Effector memory CD4-positive, alpha-beta T cell (primary cell): ENCODE measurements at regions not wholly inside any gene's neighbourhood (a gene's known extent, or its start where the extent isn't known, plus 50 kb on each side); places are given as distances from the start of the nearest gene placed in this dataset.

Source experiments
- DNase-seq, 3 donors: peaks; one replicate each; pipeline ENCODE4 v3.0.0-alpha.2; 2020
- H3K27ac ChIP-seq: 2 replicates; pipeline ENCODE4 v1.7.0; 2013; ENCODE audit warnings: mild to moderate bottlenecking, low read length, moderate library complexity; ENCODE audit not compliant: insufficient read depth, poor library complexity, severe bottlenecking
- H3K27me3 ChIP-seq: replicated peaks from 2 replicates; pipeline ENCODE4 v1.7.0; 2013; ENCODE audit warnings: mild to moderate bottlenecking, low read length; ENCODE audit not compliant: insufficient read depth, control insufficient read depth, poor library complexity, severe bottlenecking
- H3K36me3 ChIP-seq: 2 replicates; pipeline ENCODE4 v1.7.0; 2013; ENCODE audit warnings: mild to moderate bottlenecking, low read length, moderate library complexity; ENCODE audit not compliant: control insufficient read depth, insufficient read depth
- H3K4me1 ChIP-seq: 2 replicates; pipeline ENCODE4 v1.7.0; 2013; ENCODE audit warnings: low read length, mild to moderate bottlenecking; ENCODE audit not compliant: control insufficient read depth, insufficient read depth, poor library complexity, severe bottlenecking
- H3K4me3 ChIP-seq: 2 replicates; pipeline ENCODE4 v1.7.0; 2013; ENCODE audit warnings: low read length, low read depth, mild to moderate bottlenecking; ENCODE audit not compliant: insufficient read depth, poor library complexity, severe bottlenecking
- H3K9me3 ChIP-seq: 2 replicates; pipeline ENCODE4 v1.7.0; 2013; ENCODE audit warnings: mild to moderate bottlenecking, low read length, moderate library complexity; ENCODE audit not compliant: control insufficient read depth

DNA sequence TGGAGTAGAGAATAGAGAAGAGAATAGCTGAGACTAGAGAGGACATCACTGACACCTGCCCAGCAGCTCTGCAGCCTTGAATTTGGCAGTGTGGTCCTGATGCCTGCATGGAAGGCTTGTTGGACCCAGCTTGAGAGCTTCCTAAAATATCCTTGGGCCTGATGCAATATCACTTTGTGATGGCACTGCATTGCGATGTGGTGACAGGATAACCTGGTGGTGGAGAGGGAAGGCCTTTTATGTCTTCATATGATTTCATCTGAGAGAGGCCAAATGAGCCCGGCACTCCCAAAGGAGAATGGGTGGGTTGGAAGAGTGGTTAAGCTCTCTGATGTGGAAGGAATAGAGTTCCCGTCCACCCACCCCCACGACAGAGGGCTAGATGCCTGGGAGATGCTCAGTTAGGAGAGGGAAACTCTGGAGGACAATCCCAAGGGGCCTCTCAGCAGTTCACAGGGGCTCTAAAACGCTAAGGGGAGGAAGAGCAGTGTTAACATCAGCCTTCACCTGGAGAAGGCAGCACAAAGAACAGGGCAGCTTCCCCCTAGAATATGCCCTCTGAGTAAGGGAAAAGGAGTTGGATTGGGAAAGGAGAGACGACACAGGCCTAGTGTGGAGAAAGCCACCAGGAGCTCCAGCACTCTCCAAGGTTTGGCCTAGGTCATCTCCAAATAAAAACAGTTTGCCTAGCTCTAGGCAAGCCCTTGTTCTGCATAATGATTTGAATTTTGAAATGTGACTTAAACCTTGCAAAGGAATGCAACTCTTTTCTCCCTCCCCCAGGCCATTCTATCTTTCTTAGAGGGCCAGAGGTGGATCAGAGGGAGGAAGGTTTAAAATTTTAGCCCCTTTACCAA lies 99.8 kb upstream of the SSBP2 start:
- Histone ChIP-seq H3K4me3 (peak overlapping the region; percentile 63), H3K27ac (peak overlapping the region; percentile 63), H3K4me1 (peaks cover 24% of the 10 kb centered on the region), H3K36me3 (no peaks in the 10 kb centered on the region), H3K27me3 (no peaks in the 10 kb centered on the region), H3K9me3 (no peaks in the 10 kb centered on the region)
- DNase-seq = no peak

DNA sequence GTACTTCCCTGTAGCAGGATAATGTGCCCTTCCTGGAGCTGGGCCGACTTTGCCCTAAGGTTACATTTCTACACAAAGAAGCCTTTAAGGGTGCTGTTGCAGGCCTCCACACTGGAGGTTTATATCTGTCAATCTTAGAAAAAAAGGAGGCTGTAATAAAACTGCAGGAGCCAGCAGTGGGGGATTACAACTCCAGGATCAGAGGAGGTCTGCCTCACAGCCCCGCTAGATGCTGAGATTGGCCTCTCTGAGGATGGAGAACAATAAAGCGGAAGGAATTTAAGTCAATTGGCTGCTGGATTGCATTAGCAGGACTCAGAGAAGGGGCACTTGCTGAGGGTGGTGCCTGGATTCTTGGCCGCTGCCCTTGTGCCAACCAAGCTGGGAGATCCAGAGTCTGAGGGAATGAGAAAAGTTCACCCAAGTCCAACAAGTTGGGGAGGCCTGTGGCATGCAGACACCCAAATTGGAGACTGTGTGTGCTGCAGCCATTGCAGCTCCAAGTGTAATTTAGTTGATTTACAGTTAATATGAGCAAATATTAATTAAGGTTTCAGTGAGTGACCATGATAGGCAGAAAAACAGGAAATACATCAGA lies 99.0 kb upstream of the SSBP2 start:
- Histone ChIP-seq H3K4me1 (peaks cover 24% of the 10 kb centered on the region), H3K27me3 (no peaks in the 10 kb centered on the region), H3K9me3 (no peaks in the 10 kb centered on the region), H3K4me3 (no peak overlapping the region), H3K36me3 (no peaks in the 10 kb centered on the region), H3K27ac (no peak overlapping the region)
- no peak for DNase-seq

DNA sequence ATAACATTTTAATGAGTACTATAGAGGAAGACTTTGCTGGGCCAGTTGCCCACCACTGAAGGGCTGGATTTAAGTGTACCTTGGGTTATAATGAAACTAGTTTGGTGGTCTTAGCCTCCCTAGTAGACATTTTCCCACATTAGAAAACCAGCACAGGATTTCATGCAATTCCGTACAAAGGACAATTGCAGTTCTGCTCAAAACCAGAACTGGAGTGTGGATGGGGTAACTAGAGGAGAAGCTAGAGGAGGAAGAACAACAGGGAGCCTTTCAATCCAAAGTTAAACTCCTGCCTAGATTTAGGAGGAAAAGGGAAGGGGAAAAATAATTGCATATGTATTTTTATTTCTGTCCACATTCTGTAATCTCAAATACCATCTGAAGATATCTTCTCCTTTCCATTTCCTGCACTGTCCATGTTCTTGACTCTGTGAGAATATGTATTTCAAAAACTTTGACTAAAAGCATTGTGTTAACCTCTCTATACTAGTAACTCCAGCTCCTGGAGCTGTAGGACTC lies 97.5 kb upstream of the SSBP2 start:
- Histone ChIP-seq H3K27ac (no peak overlapping the region), H3K4me1 (peaks cover 24% of the 10 kb centered on the region), H3K36me3 (no peaks in the 10 kb centered on the region), H3K27me3 (no peaks in the 10 kb centered on the region), H3K4me3 (no peak overlapping the region), H3K9me3 (no peaks in the 10 kb centered on the region)
- no peak for DNase-seq

DNA sequence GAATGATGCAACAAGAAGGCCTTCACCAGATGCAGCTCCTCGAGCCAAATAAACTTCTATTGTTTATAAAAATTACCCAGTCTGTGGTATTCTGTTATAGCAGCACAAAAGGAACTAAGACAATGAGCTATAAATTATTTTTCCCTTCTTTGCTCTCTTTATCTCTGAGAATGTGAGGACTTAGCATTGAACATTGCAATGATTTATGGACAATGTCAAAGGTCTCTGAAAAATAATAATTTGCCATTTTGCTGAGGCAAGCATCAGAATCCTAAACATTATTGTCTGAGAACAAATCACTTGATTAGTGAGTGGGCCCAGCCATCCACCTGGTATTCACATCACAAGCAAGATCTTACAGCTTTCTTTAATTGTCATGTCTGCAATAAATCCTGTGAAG lies 95.4 kb upstream of the SSBP2 start:
- DNase-seq = no peak
- H3K4me1 ChIP-seq = peaks cover 11% of the 10 kb centered on the region
- H3K27me3 ChIP-seq = no peaks in the 10 kb centered on the region
- H3K9me3 ChIP-seq = no peaks in the 10 kb centered on the region
- H3K4me3 ChIP-seq = no peak overlapping the region
- H3K27ac ChIP-seq = no peak overlapping the region
- H3K36me3 ChIP-seq = no peaks in the 10 kb centered on the region

DNA sequence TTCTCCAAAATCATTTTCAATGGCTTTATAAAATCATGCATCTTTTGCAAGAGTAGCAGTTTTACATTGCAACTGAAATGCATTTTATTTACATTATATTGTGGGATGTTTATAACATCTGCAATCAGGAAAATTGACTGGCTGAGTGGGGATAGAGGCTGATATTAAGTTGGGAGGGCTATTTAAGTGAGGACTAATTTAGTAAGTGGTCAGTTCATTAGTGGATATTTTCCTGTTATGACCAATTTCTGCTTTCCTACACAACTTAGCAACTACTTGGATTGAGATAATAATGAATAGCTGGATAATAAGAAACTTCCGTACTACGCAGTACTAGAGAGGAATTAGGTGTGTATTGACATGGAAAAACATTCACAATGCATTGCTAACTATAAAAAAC lies 92.9 kb upstream of the SSBP2 start:
- H3K36me3 ChIP-seq = no peaks in the 10 kb centered on the region
- H3K27me3 ChIP-seq = no peaks in the 10 kb centered on the region
- no peak for DNase-seq
- H3K27ac ChIP-seq = no peak overlapping the region
- no peak overlapping the region for H3K4me3 ChIP-seq
- H3K9me3 ChIP-seq = no peaks in the 10 kb centered on the region
- no peaks in the 10 kb centered on the region for H3K4me1 ChIP-seq

DNA sequence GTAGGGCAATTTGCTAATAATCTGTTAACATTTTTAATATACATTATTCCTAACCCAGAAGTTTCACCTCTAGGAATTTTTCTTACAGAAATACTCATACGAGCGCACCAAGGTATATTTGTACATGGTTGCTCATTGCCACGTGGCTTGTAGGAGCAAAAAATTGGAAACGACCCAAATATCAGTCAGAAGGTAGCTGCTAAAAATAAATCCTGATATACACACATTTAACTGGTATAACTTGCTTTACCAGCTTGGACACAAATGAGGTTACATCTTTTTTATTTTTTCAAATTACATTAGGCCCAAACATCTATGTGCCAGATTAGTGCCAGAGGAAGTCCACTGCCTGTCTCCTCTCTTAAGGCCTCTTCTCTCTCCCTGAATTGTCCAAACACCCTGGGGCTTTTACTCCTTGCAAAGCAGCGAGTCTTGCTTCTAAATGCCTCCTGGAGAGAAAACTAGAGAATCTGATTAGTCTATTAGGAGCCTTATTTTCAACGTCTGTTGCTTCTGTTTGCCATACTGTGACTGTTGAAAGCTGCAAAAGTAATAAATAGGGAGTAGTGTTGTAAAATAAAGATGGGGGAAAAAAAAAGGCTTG lies 92.0 kb upstream of the SSBP2 start:
- Histone ChIP-seq H3K4me3 (no peak overlapping the region), H3K9me3 (no peaks in the 10 kb centered on the region), H3K27ac (no peak overlapping the region), H3K4me1 (no peaks in the 10 kb centered on the region), H3K36me3 (no peaks in the 10 kb centered on the region), H3K27me3 (no peaks in the 10 kb centered on the region)
- DNase-seq = no peak

DNA sequence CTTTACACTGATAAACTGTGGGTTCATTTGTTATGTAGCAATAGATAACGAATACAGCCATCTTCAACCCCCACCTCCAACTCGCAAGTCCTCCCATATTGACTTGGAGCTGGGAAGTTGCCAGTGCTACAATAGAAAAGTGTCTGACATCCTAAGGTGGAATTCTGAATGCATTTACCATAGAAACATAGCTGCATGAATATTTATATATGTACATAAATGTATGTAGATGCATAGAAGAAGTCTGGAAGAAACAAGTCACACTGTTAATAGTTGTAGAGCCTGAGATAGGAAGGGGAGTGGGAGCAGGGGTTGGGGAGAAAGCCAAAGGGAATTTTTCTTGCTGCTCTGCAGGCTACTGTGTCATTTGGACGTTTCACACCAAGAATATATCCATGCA lies 88.1 kb upstream of the SSBP2 start:
- no peaks in the 10 kb centered on the region for H3K27me3 ChIP-seq
- no peaks in the 10 kb centered on the region for H3K4me1 ChIP-seq
- H3K9me3 ChIP-seq = no peaks in the 10 kb centered on the region
- no peak for DNase-seq
- no peak overlapping the region for H3K4me3 ChIP-seq
- H3K27ac ChIP-seq = no peak overlapping the region
- H3K36me3 ChIP-seq = no peaks in the 10 kb centered on the region

DNA sequence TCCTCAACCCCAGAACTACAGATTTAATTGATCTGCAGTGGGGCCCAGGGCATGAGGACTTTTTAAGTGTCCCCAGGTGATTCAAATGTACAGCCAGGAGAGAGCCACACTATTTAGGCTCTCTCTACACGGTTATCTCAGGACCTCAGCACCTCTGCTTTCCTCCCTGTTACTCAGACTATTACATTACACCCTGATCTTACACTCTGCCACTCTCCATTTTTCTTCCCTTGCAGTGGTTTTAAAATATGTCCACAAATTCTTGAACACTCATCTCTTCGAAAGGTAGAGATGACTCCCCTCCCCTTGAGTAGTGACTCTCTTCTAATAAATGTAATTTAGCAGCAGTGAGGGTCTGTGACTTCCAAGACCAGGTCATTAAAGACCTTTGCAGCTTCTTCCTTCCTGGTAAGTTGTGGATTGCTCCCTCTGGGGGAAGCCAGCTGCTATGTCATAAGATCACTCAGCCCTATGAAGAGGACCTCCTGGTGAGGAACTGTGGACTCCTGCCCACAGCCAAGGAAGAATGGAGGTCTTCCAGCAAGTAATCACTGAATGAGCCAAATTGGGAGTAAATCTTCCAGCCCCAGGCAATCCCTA lies 87.5 kb upstream of the SSBP2 start:
- no peaks in the 10 kb centered on the region for H3K36me3 ChIP-seq
- no peaks in the 10 kb centered on the region for H3K9me3 ChIP-seq
- H3K4me3 ChIP-seq = no peak overlapping the region
- H3K4me1 ChIP-seq = no peaks in the 10 kb centered on the region
- H3K27me3 ChIP-seq = no peaks in the 10 kb centered on the region
- no peak overlapping the region for H3K27ac ChIP-seq
- DNase-seq = peak in 1 of 3 donors; percentile 17

DNA sequence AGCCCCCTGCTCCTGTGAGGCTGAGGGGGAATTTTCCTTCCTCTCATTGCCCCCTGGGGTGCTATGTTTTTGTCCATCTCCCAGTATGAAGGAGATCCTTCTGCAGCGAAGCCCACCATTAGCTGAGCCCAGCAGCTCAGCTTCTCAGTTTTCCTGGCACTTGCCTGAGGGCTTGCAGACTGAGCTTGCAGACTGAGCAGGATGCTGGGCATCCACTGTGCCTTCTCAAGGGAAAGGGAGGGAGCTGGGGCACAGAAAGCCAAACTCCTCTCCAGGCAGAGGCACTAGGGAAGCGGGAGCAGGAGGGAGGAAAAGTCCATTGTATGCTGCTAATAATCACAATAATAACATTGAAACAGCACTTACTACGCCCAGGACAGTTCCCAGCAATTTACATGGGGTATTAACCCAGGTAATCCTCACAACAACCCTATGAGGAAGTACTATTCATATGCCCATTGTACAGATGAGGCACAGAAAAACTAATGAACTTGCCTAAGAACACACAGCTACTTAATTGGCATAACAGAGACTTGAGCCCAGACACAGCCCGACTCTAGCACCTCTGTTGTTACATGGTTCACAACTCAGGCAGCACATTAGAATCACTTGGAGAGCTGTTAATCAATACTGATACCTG lies 86.9 kb upstream of the SSBP2 start:
- H3K27ac ChIP-seq = no peak overlapping the region
- H3K36me3 ChIP-seq = no peaks in the 10 kb centered on the region
- no peaks in the 10 kb centered on the region for H3K4me1 ChIP-seq
- H3K9me3 ChIP-seq = no peaks in the 10 kb centered on the region
- no peak for DNase-seq
- no peak overlapping the region for H3K4me3 ChIP-seq
- H3K27me3 ChIP-seq = no peaks in the 10 kb centered on the region
